Transverse colon (tissue), 4 donors: ENCODE measurements at regions not wholly inside any gene's neighbourhood (a gene's known extent, or its start where the extent isn't known, plus 50 kb on each side); places are given as distances from the start of the nearest gene placed in this dataset.

ENCODE experiments used
- DNase-seq: peaks from one replicate; pipeline ENCODE4 v3.0.0-alpha.2; 2019
- H3K27ac ChIP-seq, 4 donors: fragments of 200-600 bp; sonication (generic); 2 replicates each; pipeline ENCODE4 v1.5.1; 2016 to 2018; ENCODE audit warnings: inconsistent platforms in 4 of 4
- H3K27me3 ChIP-seq: fragments of 200-600 bp; sonication (generic); 2 replicates; pipeline ENCODE4 v1.5.1; 2017; ENCODE audit warnings: inconsistent platforms
- H3K36me3 ChIP-seq, 4 donors: fragments of 200-600 bp; sonication (generic); 2 replicates each; pipeline ENCODE4 v1.5.1; 2017 to 2019; ENCODE audit warnings: inconsistent platforms in 4 of 4
- H3K4me1 ChIP-seq, 4 donors: fragments of 200-600 bp; sonication (generic); 2 replicates each; pipeline ENCODE4 v1.5.1; 2017 to 2020; ENCODE audit warnings: inconsistent platforms in 4 of 4
- H3K4me3 ChIP-seq, 4 donors: fragments of 200-600 bp; sonication (generic); 1 replicate in 1 of 4; 2 replicates in 3 of 4; pipeline versions ENCODE4 v1.5.1 to v1.6.1; 2017 to 2019; ENCODE audit warnings: inconsistent platforms in 4 of 4
- H3K9me3 ChIP-seq, 2 donors: fragments of 200-600 bp; sonication (generic); 2 replicates each; pipeline ENCODE4 v1.5.1; 2017 to 2019; ENCODE audit warnings: inconsistent platforms in 2 of 2
- EP300 ChIP-seq: sonication (generic); formaldehyde crosslinking; IDR thresholded peaks from one replicate; pipeline ENCODE4 v1.6.1; 2017; ENCODE audit warnings: antibody characterized with exemption, low read depth
- POLR2A ChIP-seq: fragments of 450-650 bp; IDR thresholded peaks from one replicate; pipeline ENCODE4 v1.6.1; 2016; ENCODE audit warnings: antibody characterized with exemption, mild to moderate bottlenecking, moderate library complexity
- POLR2AphosphoS5 ChIP-seq, 3 donors: sonication (generic); formaldehyde crosslinking; IDR thresholded peaks; one replicate each; pipeline ENCODE4 v1.6.1; 2016; ENCODE audit warnings: antibody characterized with exemption in 3 of 3
- WGBS, 2 donors: methylation state at CpG; one replicate each; pipeline ENCODE4 v1.1.5; 2018; ENCODE audit warnings: low coverage in 1 of 2; 5-methylcytosine and 5-hydroxymethylcytosine counted together
- in situ Hi-C, 4 donors: fragments of 200-750 bp; cut with MboI; loops; one replicate each; pipeline versions ENCODE4 v1.15.0 to v1.15.1; 2017; ENCODE audit warnings: low sequenced_read_pairs in 3 of 4, low pct_ligation_motif_present in 1 of 4, low pct_unique_long_range_greater_than_20kb in 1 of 4
- intact Hi-C: fragments of 100-400 bp; cut with DNase I; formaldehyde crosslinking; loops from one replicate; pipeline ENCODE4 v1.15.1; 2023; ENCODE audit warnings: low total_unique reads
- TF ChIP-seq, protein P1 (sequence below), 5 experiments: fragments of 200-600 bp in 3 of 5; fragments of 450-650 bp in 2 of 5; sonication (generic) in 3 of 5; IDR thresholded peaks; 1 replicate in 2 of 5; 2 replicates in 3 of 5; pipeline ENCODE4 v1.5.1; 2016 to 2017; ENCODE audit warnings: antibody characterized with exemption in 5 of 5, inconsistent platforms in 3 of 5, mild to moderate bottlenecking in 2 of 5, moderate library complexity in 1 of 5

DNA sequence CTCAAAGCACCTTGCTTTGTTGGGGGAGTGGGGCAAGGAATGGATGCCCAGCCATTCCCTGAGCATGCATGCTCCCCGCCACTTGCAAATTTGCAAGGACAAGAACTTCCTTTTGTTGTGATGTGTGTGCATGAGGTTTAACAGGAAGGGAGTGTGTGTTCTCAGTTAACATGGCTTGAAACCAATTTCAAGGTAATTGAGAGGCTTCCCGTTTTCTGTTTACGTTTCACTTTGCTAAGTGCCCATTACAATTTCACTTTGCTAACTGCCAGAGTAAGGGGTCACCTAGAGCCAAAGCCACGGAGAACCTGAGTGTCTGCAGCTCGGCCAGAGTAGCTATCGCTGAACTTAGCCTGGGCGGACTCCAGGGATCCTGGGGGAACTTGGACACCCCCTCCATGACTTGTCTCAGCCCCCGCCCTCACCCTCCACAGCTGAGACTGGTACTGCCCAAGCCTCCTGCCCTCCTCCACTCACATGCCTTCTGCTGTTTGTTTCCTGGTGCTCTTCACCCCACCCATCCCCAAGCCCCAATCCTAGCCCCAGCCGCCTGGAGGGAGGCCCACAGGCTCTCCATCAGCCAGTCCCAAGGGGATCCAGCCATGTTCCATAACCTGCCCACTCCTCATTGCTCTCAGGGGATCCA is 53.6 kb upstream of the LAPTM4A start:
- no peaks in the 10 kb centered on the region for H3K27me3 ChIP-seq
- H3K36me3 ChIP-seq: no peaks in the 10 kb centered on the region
- no peak for DNase-seq
- WGBS, 2 donors: 61 to 65% methylated on average over 7 to 9 of the region's 9 CpGs
- H3K27ac ChIP-seq: no peak overlapping the region
- TF ChIP-seq, protein P1, sequence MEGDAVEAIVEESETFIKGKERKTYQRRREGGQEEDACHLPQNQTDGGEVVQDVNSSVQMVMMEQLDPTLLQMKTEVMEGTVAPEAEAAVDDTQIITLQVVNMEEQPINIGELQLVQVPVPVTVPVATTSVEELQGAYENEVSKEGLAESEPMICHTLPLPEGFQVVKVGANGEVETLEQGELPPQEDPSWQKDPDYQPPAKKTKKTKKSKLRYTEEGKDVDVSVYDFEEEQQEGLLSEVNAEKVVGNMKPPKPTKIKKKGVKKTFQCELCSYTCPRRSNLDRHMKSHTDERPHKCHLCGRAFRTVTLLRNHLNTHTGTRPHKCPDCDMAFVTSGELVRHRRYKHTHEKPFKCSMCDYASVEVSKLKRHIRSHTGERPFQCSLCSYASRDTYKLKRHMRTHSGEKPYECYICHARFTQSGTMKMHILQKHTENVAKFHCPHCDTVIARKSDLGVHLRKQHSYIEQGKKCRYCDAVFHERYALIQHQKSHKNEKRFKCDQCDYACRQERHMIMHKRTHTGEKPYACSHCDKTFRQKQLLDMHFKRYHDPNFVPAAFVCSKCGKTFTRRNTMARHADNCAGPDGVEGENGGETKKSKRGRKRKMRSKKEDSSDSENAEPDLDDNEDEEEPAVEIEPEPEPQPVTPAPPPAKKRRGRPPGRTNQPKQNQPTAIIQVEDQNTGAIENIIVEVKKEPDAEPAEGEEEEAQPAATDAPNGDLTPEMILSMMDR (IDR thresholded peaks at IDR 0.05): no peak
- TF ChIP-seq EP300 (no peak), POLR2AphosphoS5 (IDR thresholded peaks at IDR 0.05) (no peak)
- intact Hi-C loops: loop anchor here (10.0 kb wide), 1 partner anchor 120 kb away; the partner anchor contains the start of gene SDC1
- in situ Hi-C loops: no loop called here
- peaks cover 0 to 5% of the 10 kb centered on the region in 2 donors for H3K9me3 ChIP-seq
- no peak overlapping the region for H3K4me3 ChIP-seq
- peaks cover 0 to 17% (median 4%) of the 10 kb centered on the region in 4 donors for H3K4me1 ChIP-seq

DNA sequence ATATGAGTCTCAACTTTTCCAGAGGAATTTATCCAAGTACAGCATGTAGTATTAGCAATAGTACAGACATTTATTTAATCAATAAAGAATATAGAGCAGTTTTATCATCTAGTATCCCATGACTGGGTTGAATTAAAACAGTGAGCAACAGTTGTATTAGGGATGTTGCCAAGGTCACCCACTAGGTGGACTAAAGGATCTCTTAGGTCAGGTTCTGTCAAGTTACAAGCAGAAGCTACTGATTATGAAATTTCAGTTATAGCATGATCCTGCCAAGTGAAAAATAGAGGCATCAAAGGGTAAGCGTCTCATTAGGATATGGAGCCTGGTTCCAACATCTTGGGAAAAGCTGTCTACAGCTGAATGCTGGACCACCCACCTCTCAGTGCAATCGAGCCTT is 52.1 kb upstream of the LAPTM4A start:
- Histone ChIP-seq H3K9me3 (peaks cover 0 to 5% of the 10 kb centered on the region in 2 donors), H3K27ac (no peak overlapping the region), H3K27me3 (no peaks in the 10 kb centered on the region), H3K4me1 (peaks cover 0 to 10% (median 4%) of the 10 kb centered on the region in 4 donors), H3K36me3 (no peaks in the 10 kb centered on the region), H3K4me3 (no peak overlapping the region)
- intact Hi-C loops: loop anchor here (10.0 kb wide), 1 partner anchor 121 kb away; the partner anchor contains the start of gene SDC1
- 58 to 68% methylated on average over 2 of the region's 2 CpGs for WGBS, 2 donors
- in situ Hi-C loops: no loop called here
- DNase-seq: no peak
- TF ChIP-seq POLR2AphosphoS5 (IDR thresholded peaks at IDR 0.05): no peak
- TF ChIP-seq POLR2A: no peak
- TF ChIP-seq, protein P1 (IDR thresholded peaks at IDR 0.05): peak in 4 of 5 experiments; percentile 14 to 55 (median 34)
- no peak for TF ChIP-seq EP300
